Peyer's patch (tissue), 4 donors: ENCODE measurements at regions not wholly inside any gene's neighbourhood (a gene's known extent, or its start where the extent isn't known, plus 50 kb on each side); places are given as distances from the start of the nearest gene placed in this dataset.

Experiments
- DNase-seq, 3 donors: peaks; one replicate each; pipeline ENCODE4 v3.0.0-alpha.2; 2017 to 2019
- H3K27ac ChIP-seq, 4 donors: fragments of 200-600 bp; sonication (generic); one replicate each; pipeline ENCODE4 v1.5.1; 2016 to 2019
- H3K27me3 ChIP-seq, 2 donors: fragments of 200-600 bp; sonication (generic); one replicate each; pipeline ENCODE4 v1.5.1; 2019
- H3K36me3 ChIP-seq, 3 donors: fragments of 200-600 bp; sonication (generic); one replicate each; pipeline ENCODE4 v1.5.1; 2016 to 2019
- H3K4me1 ChIP-seq, 4 donors: fragments of 200-600 bp; sonication (generic); one replicate each; pipeline ENCODE4 v1.5.1; 2016 to 2019
- H3K4me3 ChIP-seq, 4 donors: fragments of 200-600 bp; sonication (generic); 1 replicate in 3 of 4; 2 replicates in 1 of 4; pipeline ENCODE4 v1.5.1; 2016 to 2019; ENCODE audit warnings: mild to moderate bottlenecking in 1 of 4
- H3K9me3 ChIP-seq, 4 donors: fragments of 200-600 bp; sonication (generic); one replicate each; pipeline ENCODE4 v1.5.1; 2016 to 2019; ENCODE audit warnings: mild to moderate bottlenecking in 1 of 4
- POLR2A ChIP-seq, 2 donors: fragments of 450-650 bp; IDR thresholded peaks; one replicate each; pipeline ENCODE4 v1.5.1; 2017; ENCODE audit warnings: antibody characterized with exemption in 2 of 2, mild to moderate bottlenecking in 2 of 2, moderate library complexity in 2 of 2
- TF ChIP-seq, protein P1 (sequence below), 6 experiments: fragments of 450-650 bp in 4 of 6; fragments of 200-600 bp in 2 of 6; sonication (generic) in 1 of 6; IDR thresholded peaks; one replicate each; pipeline ENCODE4 v1.5.1; 2017 to 2019; ENCODE audit warnings: antibody characterized with exemption in 6 of 6, mild to moderate bottlenecking in 3 of 6, moderate library complexity in 1 of 6

DNA sequence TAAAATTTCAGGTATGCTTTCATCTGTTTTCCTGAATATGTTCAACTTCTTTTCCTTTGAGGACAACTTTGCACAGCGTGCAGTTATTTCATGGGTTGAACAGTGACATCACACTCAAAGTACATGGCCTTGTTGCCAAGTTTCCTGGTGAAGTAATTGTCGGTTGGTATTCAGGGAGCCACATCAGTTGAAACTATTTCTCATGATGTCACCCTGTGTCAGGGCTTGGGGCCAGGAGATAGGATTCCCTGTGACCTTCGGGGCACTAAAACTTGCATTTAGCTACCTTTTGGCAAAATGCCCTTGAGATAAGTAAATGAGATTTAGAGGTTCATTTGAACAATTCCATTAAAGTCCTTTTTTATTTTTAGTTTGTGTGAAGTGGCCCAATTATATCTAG is 383.9 kb downstream of the SH3GL2 start:
- Histone ChIP-seq H3K27ac (no peak overlapping the region), H3K27me3 (no peaks in the 10 kb centered on the region), H3K36me3 (no peaks in the 10 kb centered on the region), H3K4me3 (no peak overlapping the region), H3K4me1 (no peaks in the 10 kb centered on the region), H3K9me3 (no peaks in the 10 kb centered on the region)
- TF ChIP-seq POLR2A (IDR thresholded peaks at IDR 0.05), result no peak
- TF ChIP-seq, protein P1, sequence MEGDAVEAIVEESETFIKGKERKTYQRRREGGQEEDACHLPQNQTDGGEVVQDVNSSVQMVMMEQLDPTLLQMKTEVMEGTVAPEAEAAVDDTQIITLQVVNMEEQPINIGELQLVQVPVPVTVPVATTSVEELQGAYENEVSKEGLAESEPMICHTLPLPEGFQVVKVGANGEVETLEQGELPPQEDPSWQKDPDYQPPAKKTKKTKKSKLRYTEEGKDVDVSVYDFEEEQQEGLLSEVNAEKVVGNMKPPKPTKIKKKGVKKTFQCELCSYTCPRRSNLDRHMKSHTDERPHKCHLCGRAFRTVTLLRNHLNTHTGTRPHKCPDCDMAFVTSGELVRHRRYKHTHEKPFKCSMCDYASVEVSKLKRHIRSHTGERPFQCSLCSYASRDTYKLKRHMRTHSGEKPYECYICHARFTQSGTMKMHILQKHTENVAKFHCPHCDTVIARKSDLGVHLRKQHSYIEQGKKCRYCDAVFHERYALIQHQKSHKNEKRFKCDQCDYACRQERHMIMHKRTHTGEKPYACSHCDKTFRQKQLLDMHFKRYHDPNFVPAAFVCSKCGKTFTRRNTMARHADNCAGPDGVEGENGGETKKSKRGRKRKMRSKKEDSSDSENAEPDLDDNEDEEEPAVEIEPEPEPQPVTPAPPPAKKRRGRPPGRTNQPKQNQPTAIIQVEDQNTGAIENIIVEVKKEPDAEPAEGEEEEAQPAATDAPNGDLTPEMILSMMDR (IDR thresholded peaks at IDR 0.05), result no peak
- peak in 1 of 3 donors; percentile 60 for DNase-seq

DNA sequence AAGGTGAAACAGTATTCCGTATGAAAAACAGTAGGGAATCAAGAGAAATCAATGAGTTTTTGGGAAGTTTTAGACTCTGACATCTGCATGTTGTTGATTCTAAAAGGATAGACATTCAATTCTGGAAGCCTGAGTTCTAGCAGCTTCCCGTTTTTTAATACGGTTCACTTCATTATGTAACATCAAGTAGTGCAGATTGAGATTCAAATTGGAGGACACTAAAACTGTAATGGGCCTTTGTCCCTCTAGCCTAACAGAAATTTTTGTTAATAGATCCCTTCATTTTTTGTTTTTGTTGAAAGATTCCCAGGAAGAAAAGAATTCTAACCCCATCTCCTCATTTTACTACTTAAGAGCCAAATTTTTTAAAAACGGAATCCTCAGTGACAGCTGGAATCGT is 384.6 kb downstream of the SH3GL2 start:
- Histone ChIP-seq H3K4me1 (no peaks in the 10 kb centered on the region), H3K27ac (no peak overlapping the region), H3K36me3 (no peaks in the 10 kb centered on the region), H3K9me3 (no peaks in the 10 kb centered on the region), H3K27me3 (no peaks in the 10 kb centered on the region), H3K4me3 (no peak overlapping the region)
- DNase-seq, result no peak
- no peak for TF ChIP-seq POLR2A (IDR thresholded peaks at IDR 0.05)
- TF ChIP-seq, protein P1 (IDR thresholded peaks at IDR 0.05), result no peak

DNA sequence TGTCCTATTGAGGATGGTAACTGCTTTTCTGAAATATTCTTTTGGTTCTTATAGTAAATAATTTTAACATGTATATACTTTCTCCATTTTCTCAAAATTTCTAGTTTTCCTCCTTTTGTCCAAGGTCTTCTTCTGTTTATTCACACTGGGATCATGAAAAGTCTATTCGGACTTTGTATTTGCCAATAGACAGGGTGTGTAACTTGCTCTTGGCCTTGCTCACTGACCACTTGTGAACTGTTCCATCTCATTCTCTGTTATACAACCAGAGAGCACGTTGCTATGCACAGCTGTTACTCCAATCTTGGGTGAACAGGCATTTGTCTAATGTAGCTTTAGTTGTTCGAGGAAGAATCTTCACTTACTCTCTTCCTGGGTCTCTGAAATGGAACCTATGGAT is 388.9 kb downstream of the SH3GL2 start:
- Histone ChIP-seq H3K27me3 (no peaks in the 10 kb centered on the region), H3K36me3 (no peaks in the 10 kb centered on the region), H3K9me3 (no peaks in the 10 kb centered on the region), H3K4me3 (no peak overlapping the region), H3K27ac (no peak overlapping the region), H3K4me1 (no peaks in the 10 kb centered on the region)
- DNase-seq, result no peak
- no peak for TF ChIP-seq POLR2A (IDR thresholded peaks at IDR 0.05)
- TF ChIP-seq, protein P1 (IDR thresholded peaks at IDR 0.05), result no peak

DNA sequence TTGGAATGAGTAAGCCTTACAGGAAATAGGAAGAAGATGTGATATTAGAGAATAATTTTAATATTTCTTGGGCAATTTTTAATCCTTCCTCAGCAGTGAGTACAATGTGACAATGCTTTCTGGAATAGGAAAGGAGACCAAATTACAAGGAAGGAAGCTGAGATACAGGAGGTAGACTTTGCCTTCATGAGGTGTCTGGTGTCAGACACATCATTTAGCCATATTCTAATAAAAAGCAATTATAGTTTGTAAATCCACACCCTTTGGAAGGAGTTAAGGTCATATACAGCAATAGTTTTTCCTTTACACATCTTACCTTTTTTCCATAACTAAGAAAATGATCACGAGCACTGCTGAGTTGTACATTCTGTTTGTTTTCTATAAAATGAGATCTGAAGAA is 390.4 kb downstream of the SH3GL2 start:
- Histone ChIP-seq H3K4me3 (no peak overlapping the region), H3K9me3 (no peaks in the 10 kb centered on the region), H3K36me3 (no peaks in the 10 kb centered on the region), H3K27ac (no peak overlapping the region), H3K27me3 (no peaks in the 10 kb centered on the region), H3K4me1 (no peaks in the 10 kb centered on the region)
- DNase-seq, result no peak
- no peak for TF ChIP-seq POLR2A (IDR thresholded peaks at IDR 0.05)
- TF ChIP-seq, protein P1 (IDR thresholded peaks at IDR 0.05), result no peak

DNA sequence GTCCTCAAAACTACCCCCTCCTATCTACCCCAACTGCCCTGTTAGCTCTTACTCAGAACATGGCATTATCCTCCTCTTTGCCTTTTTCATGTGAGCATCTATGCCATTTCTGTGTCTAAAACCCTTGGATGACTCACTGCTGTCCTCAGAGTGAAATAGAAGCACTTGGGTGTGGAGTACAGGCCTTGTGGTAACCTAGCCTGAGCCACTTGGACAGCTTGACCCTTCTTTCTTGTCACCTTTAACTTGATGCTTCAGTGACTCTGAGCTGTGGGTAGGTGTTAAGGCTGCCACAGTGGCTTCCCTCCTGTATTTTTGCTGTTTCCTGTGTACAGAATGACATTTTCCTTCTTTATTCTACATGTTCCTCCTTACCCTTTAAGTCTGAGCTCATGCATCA is 391.4 kb downstream of the SH3GL2 start:
- H3K4me3 ChIP-seq, result no peak overlapping the region
- no peak for TF ChIP-seq POLR2A (IDR thresholded peaks at IDR 0.05)
- TF ChIP-seq, protein P1 (IDR thresholded peaks at IDR 0.05), result no peak
- no peaks in the 10 kb centered on the region for H3K27me3 ChIP-seq
- H3K27ac ChIP-seq, result no peak overlapping the region
- H3K9me3 ChIP-seq, result no peaks in the 10 kb centered on the region
- no peaks in the 10 kb centered on the region for H3K4me1 ChIP-seq
- H3K36me3 ChIP-seq, result no peaks in the 10 kb centered on the region
- no peak for DNase-seq

DNA sequence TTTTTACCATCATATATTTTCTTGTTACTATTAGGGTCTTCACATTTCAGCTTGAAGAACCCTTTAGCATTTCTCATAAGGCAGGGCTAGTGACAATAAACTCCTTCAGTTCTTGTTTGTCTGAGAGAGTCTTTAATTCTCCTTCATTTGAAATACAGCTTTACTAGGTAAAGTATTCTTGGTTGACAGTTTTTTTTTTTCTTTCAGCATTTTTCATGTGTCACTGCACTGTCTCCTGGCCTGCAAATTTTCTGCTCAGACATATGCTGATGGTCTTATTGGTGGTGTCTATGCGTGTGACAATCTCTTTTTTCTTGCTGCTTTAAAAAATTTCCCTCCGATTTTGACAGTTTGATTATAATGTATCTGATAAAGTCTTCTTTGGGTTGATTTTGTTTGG is 399.9 kb downstream of the SH3GL2 start:
- H3K27me3 ChIP-seq, result no peaks in the 10 kb centered on the region
- H3K9me3 ChIP-seq, result peaks cover 0 to 10% (median 0%) of the 10 kb centered on the region in 4 donors
- H3K36me3 ChIP-seq, result no peaks in the 10 kb centered on the region
- H3K4me1 ChIP-seq, result no peaks in the 10 kb centered on the region
- no peak overlapping the region for H3K4me3 ChIP-seq
- no peak for DNase-seq
- TF ChIP-seq, protein P1 (IDR thresholded peaks at IDR 0.05), result no peak
- TF ChIP-seq POLR2A (IDR thresholded peaks at IDR 0.05), result no peak
- no peak overlapping the region for H3K27ac ChIP-seq
